ENCODE measurements at regions not wholly inside any gene's neighbourhood (a gene's known extent, or its start where the extent isn't known, plus 50 kb on each side); places are given as distances from the start of the nearest gene placed in this dataset.

DNA sequence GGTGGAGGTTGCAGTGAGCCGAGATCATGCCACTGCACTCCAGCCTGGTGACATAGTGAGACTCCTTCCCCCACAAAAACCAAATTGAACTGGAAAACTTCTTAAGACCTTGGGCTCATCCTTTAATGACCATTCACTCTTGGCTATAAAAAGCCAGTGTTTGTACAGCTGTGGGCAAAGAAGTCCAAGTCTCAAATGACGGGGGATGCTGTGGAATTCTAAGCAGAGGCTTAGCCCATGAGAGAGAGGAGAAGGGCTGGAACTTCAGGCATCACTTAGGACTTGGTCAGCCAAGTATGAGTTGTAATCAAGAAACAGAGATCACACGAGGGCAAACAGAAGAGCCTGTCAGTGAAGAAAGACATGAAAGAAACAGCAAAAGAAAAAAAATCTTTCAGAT is 79.3 kb upstream of the POU3F3 start:
- H3K27ac ChIP-seq: no peak overlapping the region
- H3K27me3 ChIP-seq (replicated peaks; ENCODE audit: insufficient read depth): no peaks in the 10 kb centered on the region
- no peak for ATAC-seq (ENCODE audit: insufficient number of reproducible peaks, low FRiP score, low read depth)
- no peak overlapping the region for H3K4me3 ChIP-seq
- DNase-seq (ENCODE audit: low spot score): no peak
- TF ChIP-seq, protein P1, sequence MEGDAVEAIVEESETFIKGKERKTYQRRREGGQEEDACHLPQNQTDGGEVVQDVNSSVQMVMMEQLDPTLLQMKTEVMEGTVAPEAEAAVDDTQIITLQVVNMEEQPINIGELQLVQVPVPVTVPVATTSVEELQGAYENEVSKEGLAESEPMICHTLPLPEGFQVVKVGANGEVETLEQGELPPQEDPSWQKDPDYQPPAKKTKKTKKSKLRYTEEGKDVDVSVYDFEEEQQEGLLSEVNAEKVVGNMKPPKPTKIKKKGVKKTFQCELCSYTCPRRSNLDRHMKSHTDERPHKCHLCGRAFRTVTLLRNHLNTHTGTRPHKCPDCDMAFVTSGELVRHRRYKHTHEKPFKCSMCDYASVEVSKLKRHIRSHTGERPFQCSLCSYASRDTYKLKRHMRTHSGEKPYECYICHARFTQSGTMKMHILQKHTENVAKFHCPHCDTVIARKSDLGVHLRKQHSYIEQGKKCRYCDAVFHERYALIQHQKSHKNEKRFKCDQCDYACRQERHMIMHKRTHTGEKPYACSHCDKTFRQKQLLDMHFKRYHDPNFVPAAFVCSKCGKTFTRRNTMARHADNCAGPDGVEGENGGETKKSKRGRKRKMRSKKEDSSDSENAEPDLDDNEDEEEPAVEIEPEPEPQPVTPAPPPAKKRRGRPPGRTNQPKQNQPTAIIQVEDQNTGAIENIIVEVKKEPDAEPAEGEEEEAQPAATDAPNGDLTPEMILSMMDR (IDR thresholded peaks at IDR 0.05): no peak
- H3K4me1 ChIP-seq (ENCODE audit: control insufficient read depth in 1 of 2, low read depth in 2 of 2): no peaks in the 10 kb centered on the region
- no peaks in the 10 kb centered on the region for H3K36me3 ChIP-seq
- H3K9me3 ChIP-seq: no peaks in the 10 kb centered on the region

DNA sequence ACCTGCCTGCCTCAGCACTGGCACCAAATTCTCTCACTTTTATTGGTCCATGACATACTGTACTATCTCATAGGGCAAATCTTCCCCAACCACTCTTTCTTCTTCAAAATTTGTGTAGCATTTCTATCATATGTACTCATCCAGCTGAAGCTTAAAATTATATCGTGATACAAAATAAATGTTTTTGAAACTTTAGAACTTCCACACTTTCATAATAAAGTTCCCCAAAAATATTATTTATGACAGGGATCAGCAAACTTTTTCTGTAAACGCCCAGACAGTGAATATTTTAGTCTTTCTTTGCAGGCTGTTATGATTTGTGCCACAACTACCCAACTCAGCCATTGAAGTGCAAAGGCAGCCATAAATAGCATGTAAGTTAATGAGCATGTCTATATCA is 76.2 kb upstream of the POU3F3 start:
- Histone ChIP-seq H3K9me3 (no peaks in the 10 kb centered on the region), H3K27ac (no peak overlapping the region), H3K36me3 (no peaks in the 10 kb centered on the region), H3K4me3 (no peak overlapping the region), H3K27me3 (replicated peaks; ENCODE audit: insufficient read depth) (no peaks in the 10 kb centered on the region), H3K4me1 (ENCODE audit: control insufficient read depth in 1 of 2, low read depth in 2 of 2) (no peaks in the 10 kb centered on the region)
- ATAC-seq (ENCODE audit: insufficient number of reproducible peaks, low FRiP score, low read depth) (no peak), DNase-seq (ENCODE audit: low spot score) (no peak)
- TF ChIP-seq, protein P1 (IDR thresholded peaks at IDR 0.05): no peak

DNA sequence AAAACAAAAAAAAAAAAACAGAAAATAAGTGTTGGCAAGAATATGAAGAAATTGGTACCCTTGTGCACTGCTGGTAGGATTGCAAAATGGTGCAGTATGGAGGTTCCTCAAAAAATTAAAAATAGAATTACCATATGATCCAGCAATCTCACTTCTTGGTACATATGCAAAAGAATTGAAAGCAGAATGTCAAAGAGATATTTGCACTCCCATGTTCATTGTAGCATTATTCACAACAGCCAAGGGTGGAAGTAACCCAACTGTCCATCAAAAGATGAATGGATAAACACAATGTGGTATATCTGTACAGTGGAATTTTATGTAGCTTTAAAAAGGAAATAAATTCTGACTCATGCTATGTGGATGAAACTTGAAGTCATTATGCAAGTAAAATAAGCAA is 72.8 kb upstream of the POU3F3 start:
- no peaks in the 10 kb centered on the region for H3K27me3 ChIP-seq (replicated peaks; ENCODE audit: insufficient read depth)
- no peak overlapping the region for H3K27ac ChIP-seq
- H3K9me3 ChIP-seq: no peaks in the 10 kb centered on the region
- TF ChIP-seq, protein P1 (IDR thresholded peaks at IDR 0.05): no peak
- H3K36me3 ChIP-seq: no peaks in the 10 kb centered on the region
- ATAC-seq (ENCODE audit: insufficient number of reproducible peaks, low FRiP score, low read depth) (no peak), DNase-seq (ENCODE audit: low spot score) (no peak)
- H3K4me3 ChIP-seq: no peak overlapping the region
- no peaks in the 10 kb centered on the region for H3K4me1 ChIP-seq (ENCODE audit: control insufficient read depth in 1 of 2, low read depth in 2 of 2)

DNA sequence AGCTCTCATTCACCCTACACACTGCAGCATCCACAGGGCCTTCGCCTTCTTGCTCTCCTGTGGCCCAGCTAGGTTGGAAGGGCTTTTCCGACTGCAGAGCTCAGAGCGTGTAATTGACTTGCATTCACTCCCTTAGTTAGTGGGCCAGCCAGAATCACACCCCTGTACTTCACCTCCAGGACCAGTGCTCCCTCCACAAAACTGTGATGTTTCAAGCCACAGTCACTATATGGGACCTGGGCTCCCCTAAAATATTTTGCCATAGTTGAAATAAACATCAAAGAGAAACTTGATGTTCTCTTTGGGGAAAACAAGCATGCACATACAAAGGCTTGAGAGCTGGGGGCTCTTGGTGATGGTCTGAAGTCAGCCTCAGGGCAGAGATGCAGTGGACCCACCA is 69.7 kb upstream of the POU3F3 start:
- Histone ChIP-seq H3K9me3 (no peaks in the 10 kb centered on the region), H3K4me3 (no peak overlapping the region), H3K27me3 (replicated peaks; ENCODE audit: insufficient read depth) (no peaks in the 10 kb centered on the region), H3K27ac (no peak overlapping the region), H3K36me3 (no peaks in the 10 kb centered on the region), H3K4me1 (ENCODE audit: control insufficient read depth in 1 of 2, low read depth in 2 of 2) (no peaks in the 10 kb centered on the region)
- no peak for ATAC-seq (ENCODE audit: insufficient number of reproducible peaks, low FRiP score, low read depth)
- TF ChIP-seq, protein P1 (IDR thresholded peaks at IDR 0.05): no peak
- DNase-seq (ENCODE audit: low spot score): no peak

DNA sequence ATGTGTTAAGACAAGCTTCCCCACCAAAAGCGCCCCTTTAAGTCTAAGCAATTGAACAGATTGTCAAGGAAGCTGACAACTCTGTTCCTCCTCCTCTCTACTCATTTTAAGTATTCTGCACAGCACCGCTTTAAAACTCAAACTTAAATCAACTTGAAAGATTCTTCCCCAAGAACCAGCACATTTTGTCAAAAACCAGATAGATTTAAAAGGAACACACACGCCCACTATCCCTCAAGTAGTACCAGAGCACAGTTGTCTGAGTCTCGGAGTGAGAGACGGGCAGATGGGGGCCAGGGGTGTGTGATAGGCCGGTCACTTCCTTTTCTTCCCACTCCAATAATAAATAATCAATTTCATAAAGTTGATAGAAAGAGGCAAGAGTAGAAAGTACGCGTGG is 67.7 kb upstream of the POU3F3 start:
- H3K27ac ChIP-seq: no peak overlapping the region
- DNase-seq (ENCODE audit: low spot score) (no peak), ATAC-seq (ENCODE audit: insufficient number of reproducible peaks, low FRiP score, low read depth) (no peak)
- no peaks in the 10 kb centered on the region for H3K36me3 ChIP-seq
- no peaks in the 10 kb centered on the region for H3K27me3 ChIP-seq (replicated peaks; ENCODE audit: insufficient read depth)
- peaks cover 0 to 11% of the 10 kb centered on the region in 2 donors for H3K4me1 ChIP-seq (ENCODE audit: control insufficient read depth in 1 of 2, low read depth in 2 of 2)
- H3K9me3 ChIP-seq: no peaks in the 10 kb centered on the region
- H3K4me3 ChIP-seq: no peak overlapping the region
- TF ChIP-seq, protein P1 (IDR thresholded peaks at IDR 0.05): no peak

All from thoracic aorta (tissue), 2 donors.